Ishikawa (cell line): ENCODE measurements at regions not wholly inside any gene's neighbourhood (a gene's known extent, or its start where the extent isn't known, plus 50 kb on each side); places are given as distances from the start of the nearest gene placed in this dataset.

Experiments
- CEBPB ChIP-seq: IDR thresholded peaks from 2 replicates; pipeline ENCODE4 v1.6.1; 2012
- CREB1 ChIP-seq: IDR thresholded peaks from 2 replicates; pipeline ENCODE4 v1.6.1; 2012; ENCODE audit warnings: low read depth
- EGR1 ChIP-seq: IDR thresholded peaks from 2 replicates; pipeline ENCODE4 v1.6.1; 2012
- EP300 ChIP-seq: IDR thresholded peaks from 2 replicates; pipeline ENCODE4 v1.6.1; 2012; ENCODE audit warnings: borderline replicate concordance
- FOXM1 ChIP-seq: IDR thresholded peaks from 2 replicates; pipeline ENCODE4 v1.6.1; 2012; ENCODE audit warnings: low read depth, borderline replicate concordance
- NFIC ChIP-seq: IDR thresholded peaks from 2 replicates; pipeline ENCODE4 v1.6.1; 2012
- RAD21 ChIP-seq: IDR thresholded peaks from 2 replicates; pipeline ENCODE4 v1.6.1; 2012; ENCODE audit warnings: low read depth
- TAF1 ChIP-seq: IDR thresholded peaks from 2 replicates; pipeline ENCODE4 v1.6.1; 2012; ENCODE audit warnings: low read depth, mild to moderate bottlenecking
- TCF12 ChIP-seq: IDR thresholded peaks from 2 replicates; pipeline ENCODE4 v1.6.1; 2012; ENCODE audit warnings: low read depth
- TEAD4 ChIP-seq: IDR thresholded peaks from 2 replicates; pipeline ENCODE4 v1.6.1; 2012
- YY1 ChIP-seq: IDR thresholded peaks from 2 replicates; pipeline ENCODE4 v1.6.1; 2012; ENCODE audit warnings: low read depth
- ZBTB7A ChIP-seq: IDR thresholded peaks from 2 replicates; pipeline ENCODE4 v1.6.1; 2012; ENCODE audit warnings: low read depth
- TF ChIP-seq, protein P1 (sequence below): IDR thresholded peaks from 2 replicates; pipeline ENCODE4 v1.6.1; 2012
- TF ChIP-seq, protein P2 (sequence below): IDR thresholded peaks from 2 replicates; pipeline ENCODE4 v1.6.1; 2012
- TF ChIP-seq, protein P3 (sequence below): IDR thresholded peaks from 2 replicates; pipeline ENCODE4 v1.6.1; 2012; ENCODE audit warnings: low read depth, mild to moderate bottlenecking

DNA sequence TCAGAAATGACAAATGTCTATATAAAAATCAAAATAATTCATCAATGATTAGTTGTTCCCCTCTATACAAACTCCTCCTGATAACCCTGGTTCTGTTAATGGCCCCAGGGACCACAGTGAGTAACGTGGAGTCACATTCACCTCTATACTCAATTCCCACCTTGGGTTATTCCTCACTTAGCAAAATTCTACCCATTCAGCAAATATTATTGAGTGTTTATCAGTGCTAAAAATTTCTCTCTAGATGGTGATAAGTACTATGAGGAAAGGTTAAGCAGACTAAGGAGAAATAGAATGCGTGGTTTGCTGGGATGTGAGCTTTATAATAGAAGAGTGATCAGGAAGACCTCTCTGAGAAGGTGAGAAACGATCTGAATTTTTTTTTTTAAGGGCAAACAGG is 1124.5 kb downstream of the BCL11A start:
- TF ChIP-seq RAD21 (no peak), FOXM1 (no peak), EGR1 (no peak), CREB1 (no peak), EP300 (no peak), NFIC (no peak), ZBTB7A (no peak), CEBPB (no peak), YY1 (no peak), TEAD4 (no peak), TCF12 (no peak), TAF1 (no peak)
- TF ChIP-seq, protein P1, sequence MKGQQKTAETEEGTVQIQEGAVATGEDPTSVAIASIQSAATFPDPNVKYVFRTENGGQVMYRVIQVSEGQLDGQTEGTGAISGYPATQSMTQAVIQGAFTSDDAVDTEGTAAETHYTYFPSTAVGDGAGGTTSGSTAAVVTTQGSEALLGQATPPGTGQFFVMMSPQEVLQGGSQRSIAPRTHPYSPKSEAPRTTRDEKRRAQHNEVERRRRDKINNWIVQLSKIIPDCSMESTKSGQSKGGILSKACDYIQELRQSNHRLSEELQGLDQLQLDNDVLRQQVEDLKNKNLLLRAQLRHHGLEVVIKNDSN: no peak
- TF ChIP-seq, protein P2, sequence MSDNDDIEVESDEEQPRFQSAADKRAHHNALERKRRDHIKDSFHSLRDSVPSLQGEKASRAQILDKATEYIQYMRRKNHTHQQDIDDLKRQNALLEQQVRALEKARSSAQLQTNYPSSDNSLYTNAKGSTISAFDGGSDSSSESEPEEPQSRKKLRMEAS: no peak
- TF ChIP-seq, protein P3, sequence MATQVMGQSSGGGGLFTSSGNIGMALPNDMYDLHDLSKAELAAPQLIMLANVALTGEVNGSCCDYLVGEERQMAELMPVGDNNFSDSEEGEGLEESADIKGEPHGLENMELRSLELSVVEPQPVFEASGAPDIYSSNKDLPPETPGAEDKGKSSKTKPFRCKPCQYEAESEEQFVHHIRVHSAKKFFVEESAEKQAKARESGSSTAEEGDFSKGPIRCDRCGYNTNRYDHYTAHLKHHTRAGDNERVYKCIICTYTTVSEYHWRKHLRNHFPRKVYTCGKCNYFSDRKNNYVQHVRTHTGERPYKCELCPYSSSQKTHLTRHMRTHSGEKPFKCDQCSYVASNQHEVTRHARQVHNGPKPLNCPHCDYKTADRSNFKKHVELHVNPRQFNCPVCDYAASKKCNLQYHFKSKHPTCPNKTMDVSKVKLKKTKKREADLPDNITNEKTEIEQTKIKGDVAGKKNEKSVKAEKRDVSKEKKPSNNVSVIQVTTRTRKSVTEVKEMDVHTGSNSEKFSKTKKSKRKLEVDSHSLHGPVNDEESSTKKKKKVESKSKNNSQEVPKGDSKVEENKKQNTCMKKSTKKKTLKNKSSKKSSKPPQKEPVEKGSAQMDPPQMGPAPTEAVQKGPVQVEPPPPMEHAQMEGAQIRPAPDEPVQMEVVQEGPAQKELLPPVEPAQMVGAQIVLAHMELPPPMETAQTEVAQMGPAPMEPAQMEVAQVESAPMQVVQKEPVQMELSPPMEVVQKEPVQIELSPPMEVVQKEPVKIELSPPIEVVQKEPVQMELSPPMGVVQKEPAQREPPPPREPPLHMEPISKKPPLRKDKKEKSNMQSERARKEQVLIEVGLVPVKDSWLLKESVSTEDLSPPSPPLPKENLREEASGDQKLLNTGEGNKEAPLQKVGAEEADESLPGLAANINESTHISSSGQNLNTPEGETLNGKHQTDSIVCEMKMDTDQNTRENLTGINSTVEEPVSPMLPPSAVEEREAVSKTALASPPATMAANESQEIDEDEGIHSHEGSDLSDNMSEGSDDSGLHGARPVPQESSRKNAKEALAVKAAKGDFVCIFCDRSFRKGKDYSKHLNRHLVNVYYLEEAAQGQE: no peak

DNA sequence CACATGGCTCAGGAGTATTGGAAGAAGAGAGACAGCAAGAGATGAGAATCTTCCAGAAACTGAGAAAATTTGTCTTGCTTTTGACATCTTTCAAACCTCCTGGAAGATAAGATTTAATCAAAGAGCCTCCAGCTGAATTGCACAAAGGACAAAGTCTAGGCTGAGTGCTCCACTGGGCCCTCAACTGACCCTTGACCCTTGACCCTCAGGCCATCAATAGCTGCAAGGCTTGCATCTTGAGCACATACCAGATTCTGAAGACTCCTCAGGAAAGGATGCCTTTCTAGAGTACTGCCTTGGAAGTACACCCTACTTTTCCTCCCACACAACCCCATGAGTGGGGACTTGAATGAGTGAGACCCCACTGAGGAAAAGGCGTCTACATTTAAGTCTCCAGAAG is 1125.5 kb downstream of the BCL11A start:
- TF ChIP-seq, protein P1: no peak

DNA sequence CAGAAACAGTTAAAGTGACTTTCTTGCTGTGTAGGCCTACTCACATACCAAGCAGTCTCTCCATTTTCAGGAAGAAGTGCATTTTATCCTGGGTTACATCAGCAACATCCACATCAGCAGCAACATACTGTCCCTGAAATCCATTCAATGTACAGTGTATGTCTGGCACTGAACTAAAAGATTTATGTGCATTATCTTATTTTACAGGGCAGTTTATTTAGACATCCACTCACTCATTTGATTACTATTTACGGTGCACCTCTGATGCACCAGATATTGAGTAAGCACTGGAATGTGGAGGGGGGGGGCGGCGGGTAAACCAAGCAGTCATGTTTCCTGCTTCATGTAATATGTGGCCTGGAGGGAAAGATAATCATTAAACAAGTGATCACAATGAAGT is 1128.2 kb downstream of the BCL11A start:
- TF ChIP-seq, protein P2: no peak
- TF ChIP-seq RAD21: no peak
- no peak for TF ChIP-seq NFIC
- no peak for TF ChIP-seq TEAD4
- no peak for TF ChIP-seq TCF12
- TF ChIP-seq TAF1: no peak
- no peak for TF ChIP-seq ZBTB7A
- no peak for TF ChIP-seq EGR1
- TF ChIP-seq, protein P1: no peak
- no peak for TF ChIP-seq CREB1
- no peak for TF ChIP-seq YY1
- TF ChIP-seq FOXM1: no peak
- TF ChIP-seq CEBPB: no peak
- TF ChIP-seq EP300: no peak
- TF ChIP-seq, protein P3: no peak

DNA sequence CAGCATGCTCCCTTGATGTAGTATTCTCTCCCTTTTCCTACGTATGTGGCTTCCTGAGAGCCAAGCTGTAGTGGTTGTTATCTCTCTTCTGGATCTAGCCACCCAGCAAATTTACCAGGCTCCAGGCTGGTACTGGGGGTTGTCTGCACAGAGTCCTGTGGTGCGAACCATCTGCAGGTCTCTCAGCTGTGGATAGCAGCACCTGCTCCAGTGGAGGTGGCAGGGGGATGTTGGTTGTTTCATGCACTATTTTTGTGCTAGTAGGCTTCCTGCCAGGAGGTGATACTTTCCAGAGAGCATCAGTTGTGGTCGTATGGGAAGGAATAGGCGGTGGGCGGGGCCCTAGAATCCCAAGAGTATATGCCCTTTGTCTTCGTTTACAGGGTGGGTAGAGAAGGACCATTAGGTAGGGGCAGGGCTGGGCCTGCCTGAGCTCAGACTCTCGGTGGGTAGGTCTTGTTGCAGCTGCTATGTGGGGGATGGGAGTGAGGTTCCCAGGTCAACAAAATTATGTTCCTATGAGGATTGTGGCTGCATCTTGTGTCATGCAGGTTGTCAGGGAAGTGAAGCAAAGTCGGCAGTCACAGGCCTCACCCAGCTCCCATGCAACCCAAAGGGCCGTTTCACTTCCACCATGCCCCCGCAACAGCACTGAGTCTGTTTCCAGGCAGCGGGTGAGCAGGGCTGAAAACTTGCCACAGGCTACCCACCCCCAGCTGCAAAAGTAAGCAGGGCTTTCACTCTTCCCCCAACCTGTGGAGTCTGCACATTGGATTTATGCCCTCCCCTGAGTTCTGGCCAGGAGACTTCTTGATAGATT is 1139.5 kb downstream of the BCL11A start:
- TF ChIP-seq EGR1 (no peak), EP300 (no peak), YY1 (no peak), CREB1 (no peak), NFIC (no peak)
- TF ChIP-seq, protein P3: no peak

DNA sequence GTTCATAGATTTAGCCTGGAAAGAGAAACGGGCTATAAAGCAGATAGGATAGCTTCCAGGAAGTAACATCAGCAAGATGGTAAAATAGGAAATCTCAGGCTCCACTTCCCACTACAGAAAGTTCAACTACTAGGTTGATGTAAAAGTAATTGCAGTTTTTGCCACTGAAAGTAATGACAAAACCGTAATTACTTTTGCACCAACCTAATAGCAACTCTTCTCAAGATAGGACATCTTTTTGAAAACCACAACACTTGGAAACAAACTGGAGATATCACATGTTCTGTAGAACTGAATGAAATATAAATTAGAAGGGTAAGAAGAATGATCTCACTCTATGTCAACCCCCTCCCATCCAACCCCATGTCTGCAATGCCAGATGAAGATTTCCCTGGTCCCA is 1154.3 kb downstream of the BCL11A start:
- TF ChIP-seq, protein P2: no peak
- no peak for TF ChIP-seq EP300
- TF ChIP-seq RAD21: no peak
- no peak for TF ChIP-seq TCF12
- no peak for TF ChIP-seq YY1
- TF ChIP-seq NFIC: no peak
- TF ChIP-seq ZBTB7A: no peak
- no peak for TF ChIP-seq TAF1
